ENCODE measurements at regions not wholly inside any gene's neighbourhood (a gene's known extent, or its start where the extent isn't known, plus 50 kb on each side); places are given as distances from the start of the nearest gene placed in this dataset.

DNA sequence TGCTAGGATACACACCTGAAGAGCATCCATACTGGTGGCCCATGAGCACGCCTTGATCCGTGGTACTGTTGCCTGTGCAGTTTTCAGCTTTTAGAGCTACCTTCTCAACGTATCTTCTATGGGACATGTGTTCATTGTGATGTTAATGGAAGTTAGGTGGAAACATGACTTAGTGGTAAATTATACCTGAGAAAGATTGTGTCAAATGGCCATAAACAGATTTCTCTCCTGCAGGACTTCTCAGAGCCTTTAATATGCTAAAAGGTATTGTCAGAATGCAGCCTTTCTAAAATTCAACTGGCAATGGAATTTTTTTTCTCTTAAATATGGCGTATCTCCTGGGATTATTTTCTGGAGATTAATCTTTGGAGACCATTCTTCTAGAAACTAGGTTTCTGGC, 148.5 kb downstream of the CDC5L start:
- WGBS, 5 donors = 92 to 96% (median 94%) methylated on average over 4 of the region's 4 CpGs
- Histone ChIP-seq H3K9me3 (no peaks in the 10 kb centered on the region), H3K27ac (no peak overlapping the region), H3K4me3 (no peak overlapping the region), H3K27me3 (replicated peaks in 1 of 7) (peaks cover 0 to 2% (median 0%) of the 10 kb centered on the region in 7 donors), H3K36me3 (no peaks in the 10 kb centered on the region), H3K4me1 (peaks cover 0 to 2% (median 0%) of the 10 kb centered on the region in 6 donors)
- intact Hi-C loops (cut with DNase I; ENCODE audit: low total_unique reads) = no loop called here
- TF ChIP-seq POLR2A (IDR thresholded peaks at IDR 0.05) (no peak), POLR2AphosphoS5 (IDR thresholded peaks at IDR 0.05) (no peak)
- TF ChIP-seq, protein P1, sequence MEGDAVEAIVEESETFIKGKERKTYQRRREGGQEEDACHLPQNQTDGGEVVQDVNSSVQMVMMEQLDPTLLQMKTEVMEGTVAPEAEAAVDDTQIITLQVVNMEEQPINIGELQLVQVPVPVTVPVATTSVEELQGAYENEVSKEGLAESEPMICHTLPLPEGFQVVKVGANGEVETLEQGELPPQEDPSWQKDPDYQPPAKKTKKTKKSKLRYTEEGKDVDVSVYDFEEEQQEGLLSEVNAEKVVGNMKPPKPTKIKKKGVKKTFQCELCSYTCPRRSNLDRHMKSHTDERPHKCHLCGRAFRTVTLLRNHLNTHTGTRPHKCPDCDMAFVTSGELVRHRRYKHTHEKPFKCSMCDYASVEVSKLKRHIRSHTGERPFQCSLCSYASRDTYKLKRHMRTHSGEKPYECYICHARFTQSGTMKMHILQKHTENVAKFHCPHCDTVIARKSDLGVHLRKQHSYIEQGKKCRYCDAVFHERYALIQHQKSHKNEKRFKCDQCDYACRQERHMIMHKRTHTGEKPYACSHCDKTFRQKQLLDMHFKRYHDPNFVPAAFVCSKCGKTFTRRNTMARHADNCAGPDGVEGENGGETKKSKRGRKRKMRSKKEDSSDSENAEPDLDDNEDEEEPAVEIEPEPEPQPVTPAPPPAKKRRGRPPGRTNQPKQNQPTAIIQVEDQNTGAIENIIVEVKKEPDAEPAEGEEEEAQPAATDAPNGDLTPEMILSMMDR (IDR thresholded peaks at IDR 0.05 in 8 of 11, conservative IDR thresholded peaks at IDR 0.05 in 3 of 11) = no peak
- DNase-seq = no peak

DNA sequence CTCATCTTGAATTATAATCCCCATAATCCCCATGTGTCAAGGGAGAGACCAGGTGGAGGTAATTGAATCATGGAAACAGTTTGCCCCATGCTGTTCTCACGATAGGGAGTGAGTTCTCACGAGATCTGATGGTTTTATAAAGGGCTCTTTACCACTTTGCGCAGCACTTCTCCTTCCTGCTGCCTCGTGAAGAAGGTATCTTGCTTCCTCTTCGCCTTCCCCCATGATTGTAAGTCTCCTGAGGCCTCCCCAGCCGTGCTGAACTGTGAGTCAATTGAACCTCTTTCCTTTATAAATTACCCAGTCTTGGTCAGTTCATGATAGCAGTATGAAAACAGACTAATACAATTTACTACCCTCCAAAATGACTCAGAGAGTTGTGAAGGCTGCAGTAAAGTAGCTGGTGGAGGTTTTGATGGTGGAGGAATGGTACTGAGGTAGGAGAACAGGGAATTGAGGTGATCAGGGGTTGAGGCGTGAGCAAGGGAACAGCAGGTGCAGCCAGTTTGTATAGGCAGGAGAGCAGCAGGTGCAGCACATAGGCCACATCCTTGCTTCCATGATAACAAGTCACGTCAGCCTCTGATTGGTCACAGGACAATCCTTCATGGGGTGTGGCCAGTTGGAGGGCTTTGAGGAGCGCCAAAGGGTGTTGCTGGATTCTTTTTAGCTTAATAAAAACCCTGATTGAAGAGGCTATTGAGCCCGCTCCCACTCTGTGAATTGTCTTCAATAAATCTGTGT, 150.0 kb downstream of the CDC5L start:
- 77 to 87% (median 79%) methylated on average over 10 of the region's 10 CpGs for WGBS, 5 donors

DNA sequence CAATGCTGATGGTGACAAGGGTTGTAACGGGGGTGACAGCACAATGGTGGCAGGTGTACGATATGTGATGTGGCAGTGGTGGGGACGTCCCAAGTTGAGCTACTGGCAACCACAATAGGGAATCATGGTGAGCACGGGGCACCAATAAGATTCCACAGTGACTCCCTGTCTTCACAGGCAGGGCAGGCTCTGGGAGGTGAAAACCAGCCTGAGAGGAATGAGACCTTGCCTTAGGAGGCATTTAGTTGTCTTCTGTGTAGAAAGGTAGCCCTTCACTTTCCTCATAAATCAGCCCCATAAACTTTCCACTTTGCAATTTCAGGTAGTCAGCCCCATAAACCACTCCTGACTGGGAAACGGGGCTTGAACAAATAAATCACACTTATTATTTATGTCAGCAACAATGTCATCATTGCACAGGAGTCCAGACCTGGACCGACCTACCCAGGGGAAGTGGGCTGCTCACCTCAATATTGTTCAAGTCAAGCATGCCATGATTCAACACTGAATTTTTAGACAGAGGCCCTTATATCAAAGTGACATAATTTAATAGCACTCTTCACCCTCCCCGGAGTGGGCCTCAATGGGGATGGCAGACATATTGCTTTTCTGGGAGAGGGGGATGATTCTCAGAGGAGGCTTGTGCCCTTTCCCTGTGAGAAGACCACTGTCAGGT, 150.8 kb downstream of the CDC5L start:
- Histone ChIP-seq H3K4me3 (no peak overlapping the region), H3K27me3 (replicated peaks in 1 of 7) (no peaks in the 10 kb centered on the region), H3K27ac (no peak overlapping the region), H3K4me1 (peaks cover 0 to 2% (median 0%) of the 10 kb centered on the region in 6 donors), H3K9me3 (no peaks in the 10 kb centered on the region), H3K36me3 (no peaks in the 10 kb centered on the region)
- intact Hi-C loops (cut with DNase I; ENCODE audit: low total_unique reads) = no loop called here
- no peak for DNase-seq
- TF ChIP-seq POLR2AphosphoS5 (IDR thresholded peaks at IDR 0.05) = no peak
- TF ChIP-seq, protein P1 (IDR thresholded peaks at IDR 0.05 in 8 of 11, conservative IDR thresholded peaks at IDR 0.05 in 3 of 11) = no peak
- no peak for TF ChIP-seq POLR2A (IDR thresholded peaks at IDR 0.05)
- whole genome bisulfite sequencing, 5 donors = 66 to 88% (median 77%) methylated on average over 7 of the region's 7 CpGs

More for the DNA sequence above, 150.0 kb downstream of the CDC5L start:
- no peak overlapping the region for H3K27ac ChIP-seq
- H3K4me1 ChIP-seq = peaks cover 0 to 2% (median 0%) of the 10 kb centered on the region in 6 donors
- H3K36me3 ChIP-seq = no peaks in the 10 kb centered on the region
- TF ChIP-seq, protein P1 (IDR thresholded peaks at IDR 0.05 in 8 of 11, conservative IDR thresholded peaks at IDR 0.05 in 3 of 11) = no peak
- H3K4me3 ChIP-seq = no peak overlapping the region
- no peak for DNase-seq
- no peaks in the 10 kb centered on the region for H3K9me3 ChIP-seq
- intact Hi-C loops (cut with DNase I; ENCODE audit: low total_unique reads) = no loop called here
- no peaks in the 10 kb centered on the region for H3K27me3 ChIP-seq (replicated peaks in 1 of 7)

DNA sequence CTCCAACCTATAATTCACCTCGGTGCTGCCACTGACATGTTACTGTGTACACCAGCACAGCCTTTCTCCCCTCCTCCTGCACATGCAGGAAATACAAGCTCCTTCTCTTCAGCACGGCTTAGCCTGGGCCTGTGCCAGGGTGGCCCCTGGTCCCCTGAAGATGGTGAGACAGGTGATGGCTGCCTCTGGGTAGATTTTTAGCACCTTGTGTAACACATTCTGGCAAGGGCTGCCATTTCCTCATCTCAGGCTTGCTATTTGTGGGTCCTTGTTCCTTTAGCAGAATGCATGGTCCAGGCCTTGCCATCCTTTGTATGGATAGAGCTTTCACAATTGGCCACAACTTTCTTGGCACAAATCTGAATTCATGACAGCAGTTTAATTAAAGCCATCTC, 151.3 kb downstream of the CDC5L start:
- DNase-seq = no peak

More for the DNA sequence above, 151.3 kb downstream of the CDC5L start:
- Histone ChIP-seq H3K36me3 (no peaks in the 10 kb centered on the region), H3K9me3 (no peaks in the 10 kb centered on the region), H3K27me3 (replicated peaks in 1 of 7) (no peaks in the 10 kb centered on the region), H3K4me3 (no peak overlapping the region), H3K4me1 (peaks cover 0 to 2% (median 0%) of the 10 kb centered on the region in 6 donors), H3K27ac (no peak overlapping the region)
- 26 to 47% (median 39%) methylated on average over 2 of the region's 2 CpGs for WGBS, 5 donors
- TF ChIP-seq POLR2AphosphoS5 (IDR thresholded peaks at IDR 0.05) = no peak
- intact Hi-C loops (cut with DNase I; ENCODE audit: low total_unique reads) = no loop called here
